Liver (tissue), 3 donors: ENCODE measurements at regions not wholly inside any gene's neighbourhood (a gene's known extent, or its start where the extent isn't known, plus 50 kb on each side); places are given as distances from the start of the nearest gene placed in this dataset.

Experiments
- ATF3 ChIP-seq: IDR thresholded peaks from 2 replicates; pipeline ENCODE4 v1.6.1; 2016; ENCODE audit warnings: antibody characterized with exemption
- CTCF ChIP-seq: fragments of 150-350 bp; IDR thresholded peaks from 2 replicates; pipeline ENCODE4 v1.5.1; 2017; ENCODE audit warnings: improper control_type of control experiment, low read depth, low read length; ENCODE audit not compliant: missing input control
- FOXA1 ChIP-seq: IDR thresholded peaks from 2 replicates; pipeline ENCODE4 v1.6.1; 2016; ENCODE audit warnings: antibody characterized with exemption
- HNF4A ChIP-seq, 2 donors: conservative IDR thresholded peaks; 2 replicates each; pipeline ENCODE4 v1.6.1; 2016; ENCODE audit warnings: antibody characterized with exemption in 2 of 2, mild to moderate bottlenecking in 2 of 2
- JUND ChIP-seq, 2 donors: IDR thresholded peaks; 2 replicates each; pipeline ENCODE4 v1.6.1; 2016; ENCODE audit warnings: antibody characterized with exemption in 2 of 2
- MAX ChIP-seq: IDR thresholded peaks from 2 replicates; pipeline ENCODE4 v1.6.1; 2016; ENCODE audit warnings: antibody characterized with exemption
- RAD21 ChIP-seq, 2 donors: IDR thresholded peaks; 2 replicates each; pipeline ENCODE4 v1.6.1; 2016; ENCODE audit warnings: antibody characterized with exemption in 2 of 2, mild to moderate bottlenecking in 2 of 2
- REST ChIP-seq: IDR thresholded peaks from 2 replicates; pipeline ENCODE4 v1.6.1; 2016; ENCODE audit warnings: antibody characterized with exemption, mild to moderate bottlenecking
- SP1 ChIP-seq: IDR thresholded peaks from 2 replicates; pipeline ENCODE4 v1.6.1; 2018; ENCODE audit warnings: antibody characterized with exemption, mild to moderate bottlenecking
- TAF1 ChIP-seq: conservative IDR thresholded peaks from 2 replicates; pipeline ENCODE4 v1.6.1; 2016; ENCODE audit warnings: antibody characterized with exemption, mild to moderate bottlenecking
- YY1 ChIP-seq: IDR thresholded peaks from 2 replicates; pipeline ENCODE4 v1.6.1; 2016; ENCODE audit warnings: antibody characterized with exemption, mild to moderate bottlenecking
- donor health status: healthy.
- donor health status: healthy.

GRCh38 chr3:76378789-76379188, 593.4 kb upstream of the ZNF717 start:
- no peak for TF ChIP-seq YY1
- TF ChIP-seq RAD21 (IDR thresholded peaks at IDR 0.05), result no peak
- TF ChIP-seq CTCF, result no peak
- no peak for TF ChIP-seq ATF3
- TF ChIP-seq SP1, result no peak
- no peak for TF ChIP-seq MAX
- no peak for TF ChIP-seq TAF1
- no peak for TF ChIP-seq FOXA1
- no peak for TF ChIP-seq JUND (IDR thresholded peaks at IDR 0.05)
- TF ChIP-seq HNF4A (conservative IDR thresholded peaks at IDR 0.05), result no peak
- no peak for TF ChIP-seq REST
